ENCODE measurements at regions not wholly inside any gene's neighbourhood (a gene's known extent, or its start where the extent isn't known, plus 50 kb on each side); places are given as distances from the start of the nearest gene placed in this dataset.

GRCh38 chr1:90780981-90781380 is 63.9 kb upstream of the BARHL2 start:
- DNase-seq (ENCODE audit: low spot score): no peak

GRCh38 chr1:90779573-90779972 is 62.5 kb upstream of the BARHL2 start:
- DNase-seq (ENCODE audit: low spot score): no peak

- DNase-seq (ENCODE audit: low spot score): no peak
Measured at GRCh38 chr1:90778486-90778885, 61.4 kb upstream of the BARHL2 start.

GRCh38 chr1:90773812-90774211 is 56.7 kb upstream of the BARHL2 start:
- DNase-seq (ENCODE audit: low spot score): no peak

- DNase-seq (ENCODE audit: low spot score): no peak
Measured at GRCh38 chr1:90768826-90769225, 51.7 kb upstream of the BARHL2 start.

- DNase-seq (ENCODE audit: low spot score): no peak
Measured at GRCh38 chr1:90768098-90768497, 51.0 kb upstream of the BARHL2 start.

Data from SW480 (cell line).